Neural progenitor cell (in vitro differentiated cells): ENCODE measurements at regions not wholly inside any gene's neighbourhood (a gene's known extent, or its start where the extent isn't known, plus 50 kb on each side); places are given as distances from the start of the nearest gene placed in this dataset.

ENCODE experiments used
- DNase-seq: peaks from one replicate; pipeline ENCODE4 v3.0.0-alpha.2; 2016; ENCODE audit warnings: low spot score
- H2AFZ ChIP-seq: fragments of 200-600 bp; sonication (generic); replicated peaks from 2 replicates; pipeline ENCODE4 v1.6.1; 2016; ENCODE audit warnings: antibody characterized with exemption
- H3F3A ChIP-seq: fragments of 200-600 bp; sonication (generic); 2 replicates; pipeline ENCODE4 v1.6.1; 2016; ENCODE audit warnings: antibody characterized with exemption, low read depth
- H3K27ac ChIP-seq: fragments of 200-600 bp; sonication (generic); 2 replicates; pipeline ENCODE4 v1.5.1; 2016; ENCODE audit warnings: mild to moderate bottlenecking
- H3K27me3 ChIP-seq: fragments of 200-600 bp; sonication (generic); 2 replicates; pipeline ENCODE4 v1.6.1; 2016; ENCODE audit warnings: mild to moderate bottlenecking, moderate library complexity
- H3K36me3 ChIP-seq: fragments of 200-600 bp; sonication (generic); 2 replicates; pipeline ENCODE4 v1.5.1; 2016
- H3K4me1 ChIP-seq: fragments of 200-600 bp; sonication (generic); 2 replicates; pipeline ENCODE4 v1.6.1; 2016; ENCODE audit warnings: mixed run types
- H3K4me2 ChIP-seq: fragments of 200-600 bp; sonication (generic); 2 replicates; pipeline ENCODE4 v1.6.1; 2016
- H3K4me3 ChIP-seq: fragments of 200-600 bp; sonication (generic); 2 replicates; pipeline ENCODE4 v1.5.1; 2016
- H3K79me2 ChIP-seq: fragments of 200-600 bp; sonication (generic); 2 replicates; pipeline ENCODE4 v1.6.1; 2016; ENCODE audit warnings: low read depth
- H3K9ac ChIP-seq: fragments of 200-600 bp; sonication (generic); 2 replicates; pipeline ENCODE4 v1.6.1; 2016
- H3K9me3 ChIP-seq: fragments of 200-600 bp; sonication (generic); 2 replicates; pipeline ENCODE4 v1.5.1; 2016; ENCODE audit warnings: low read depth
- H4K20me1 ChIP-seq: fragments of 200-600 bp; sonication (generic); 2 replicates; pipeline ENCODE4 v1.6.1; 2016; ENCODE audit warnings: low read depth
- H3K27ac Mint-ChIP-seq: 3 replicates; pipeline ENCODE4 v1.8.0; 2021; ENCODE audit warnings: mixed read lengths
- H3K27me3 Mint-ChIP-seq: 2 replicates; pipeline ENCODE4 v1.8.0; 2022; ENCODE audit warnings: low read depth, mild to moderate bottlenecking, inconsistent platforms, moderate library complexity, mixed read lengths; ENCODE audit not compliant: insufficient read depth
- H3K36me3 Mint-ChIP-seq: 3 replicates; pipeline ENCODE4 v1.8.0; 2021; ENCODE audit warnings: mixed read lengths
- H3K4me1 Mint-ChIP-seq: 3 replicates; pipeline ENCODE4 v1.8.0; 2021; ENCODE audit warnings: mixed read lengths
- H3K4me3 Mint-ChIP-seq: 3 replicates; pipeline ENCODE4 v1.8.0; 2021; ENCODE audit warnings: mild to moderate bottlenecking, moderate library complexity, mixed read lengths
- H3K9me3 Mint-ChIP-seq: 3 replicates; pipeline ENCODE4 v1.8.0; 2020; ENCODE audit warnings: mixed read lengths
- EZH2 ChIP-seq: fragments of 200-600 bp; sonication (generic); IDR thresholded peaks from 2 replicates; pipeline ENCODE4 v1.6.1; 2017; ENCODE audit warnings: antibody characterized with exemption, mild to moderate bottlenecking, moderate library complexity
- EZH2phosphoT487 ChIP-seq: fragments of 200-600 bp; sonication (generic); IDR thresholded peaks from 2 replicates; pipeline ENCODE4 v1.6.1; 2017; ENCODE audit warnings: antibody characterized with exemption
- TF ChIP-seq, protein P1 (sequence below): fragments of 200-600 bp; sonication (generic); IDR thresholded peaks from 2 replicates; pipeline ENCODE4 v1.5.1; 2017; ENCODE audit warnings: antibody characterized with exemption, mild to moderate bottlenecking

DNA sequence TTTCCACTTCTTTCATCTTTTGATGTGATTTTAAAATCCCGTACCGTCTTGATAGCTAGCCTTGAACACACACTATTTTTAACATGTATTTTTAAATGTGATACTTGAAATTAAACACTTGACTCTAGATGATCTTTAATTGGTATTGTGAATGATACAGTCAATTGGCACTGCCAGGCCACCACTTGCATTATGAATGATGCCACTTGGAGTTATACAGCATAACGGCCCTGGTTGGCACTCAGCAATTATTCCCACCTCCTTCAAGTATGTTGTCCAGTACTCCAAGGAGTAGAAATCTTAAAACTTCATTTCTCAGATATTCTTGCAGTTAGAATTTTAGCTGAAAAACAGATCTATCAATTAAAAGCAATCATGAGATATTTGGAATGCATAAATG lies 62.9 kb downstream of the TENT5A start:
- H3K27ac Mint-ChIP-seq = no peak overlapping the region
- no peaks in the 10 kb centered on the region for H3F3A ChIP-seq
- H3K4me3 Mint-ChIP-seq = no peak overlapping the region
- H4K20me1 ChIP-seq = no peaks in the 10 kb centered on the region
- H3K36me3 ChIP-seq = no peaks in the 10 kb centered on the region
- H3K27me3 Mint-ChIP-seq = no peaks in the 10 kb centered on the region
- no peak overlapping the region for H2AFZ ChIP-seq
- H3K4me1 Mint-ChIP-seq = no peaks in the 10 kb centered on the region
- TF ChIP-seq, protein P1, sequence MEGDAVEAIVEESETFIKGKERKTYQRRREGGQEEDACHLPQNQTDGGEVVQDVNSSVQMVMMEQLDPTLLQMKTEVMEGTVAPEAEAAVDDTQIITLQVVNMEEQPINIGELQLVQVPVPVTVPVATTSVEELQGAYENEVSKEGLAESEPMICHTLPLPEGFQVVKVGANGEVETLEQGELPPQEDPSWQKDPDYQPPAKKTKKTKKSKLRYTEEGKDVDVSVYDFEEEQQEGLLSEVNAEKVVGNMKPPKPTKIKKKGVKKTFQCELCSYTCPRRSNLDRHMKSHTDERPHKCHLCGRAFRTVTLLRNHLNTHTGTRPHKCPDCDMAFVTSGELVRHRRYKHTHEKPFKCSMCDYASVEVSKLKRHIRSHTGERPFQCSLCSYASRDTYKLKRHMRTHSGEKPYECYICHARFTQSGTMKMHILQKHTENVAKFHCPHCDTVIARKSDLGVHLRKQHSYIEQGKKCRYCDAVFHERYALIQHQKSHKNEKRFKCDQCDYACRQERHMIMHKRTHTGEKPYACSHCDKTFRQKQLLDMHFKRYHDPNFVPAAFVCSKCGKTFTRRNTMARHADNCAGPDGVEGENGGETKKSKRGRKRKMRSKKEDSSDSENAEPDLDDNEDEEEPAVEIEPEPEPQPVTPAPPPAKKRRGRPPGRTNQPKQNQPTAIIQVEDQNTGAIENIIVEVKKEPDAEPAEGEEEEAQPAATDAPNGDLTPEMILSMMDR = no peak
- TF ChIP-seq EZH2 = no peak
- TF ChIP-seq EZH2phosphoT487 = no peak
- H3K27ac ChIP-seq = no peak overlapping the region
- H3K79me2 ChIP-seq = no peaks in the 10 kb centered on the region
- no peak overlapping the region for H3K4me3 ChIP-seq
- H3K36me3 Mint-ChIP-seq = no peaks in the 10 kb centered on the region
- H3K4me2 ChIP-seq = no peak overlapping the region
- no peaks in the 10 kb centered on the region for H3K9me3 ChIP-seq
- H3K27me3 ChIP-seq = no peaks in the 10 kb centered on the region
- no peaks in the 10 kb centered on the region for H3K9me3 Mint-ChIP-seq
- H3K9ac ChIP-seq = no peak overlapping the region
- H3K4me1 ChIP-seq = no peaks in the 10 kb centered on the region
- DNase-seq = no peak

DNA sequence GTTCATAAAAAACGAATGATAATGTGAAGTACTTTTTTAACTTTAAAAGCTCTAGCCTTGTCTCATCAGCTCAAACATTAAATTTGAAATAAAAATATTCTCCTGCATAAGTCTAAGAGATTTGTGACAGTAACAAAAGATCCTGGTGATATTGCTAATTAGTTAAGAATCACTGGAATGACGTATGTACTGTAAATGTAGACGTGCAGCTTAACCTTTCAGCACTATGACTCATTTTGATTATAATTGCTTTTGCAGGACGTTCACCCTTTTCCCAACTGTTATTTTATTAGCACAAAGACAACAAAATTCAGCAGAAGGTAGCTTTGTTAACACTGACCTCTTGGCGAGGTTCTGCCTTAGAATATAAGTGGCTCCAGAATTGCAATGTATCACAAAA lies 68.6 kb downstream of the TENT5A start:
- no peaks in the 10 kb centered on the region for H3K9me3 ChIP-seq
- Mint-ChIP-seq H3K4me1 (no peaks in the 10 kb centered on the region), H3K9me3 (peaks cover 2% of the 10 kb centered on the region), H3K36me3 (no peaks in the 10 kb centered on the region), H3K27ac (no peak overlapping the region), H3K4me3 (no peak overlapping the region), H3K27me3 (no peaks in the 10 kb centered on the region)
- no peaks in the 10 kb centered on the region for H3K36me3 ChIP-seq
- H3F3A ChIP-seq = no peaks in the 10 kb centered on the region
- no peaks in the 10 kb centered on the region for H3K4me1 ChIP-seq
- no peak overlapping the region for H3K9ac ChIP-seq
- no peaks in the 10 kb centered on the region for H4K20me1 ChIP-seq
- no peak overlapping the region for H3K27ac ChIP-seq
- no peak overlapping the region for H3K4me3 ChIP-seq
- no peak overlapping the region for H2AFZ ChIP-seq
- no peak overlapping the region for H3K4me2 ChIP-seq
- H3K79me2 ChIP-seq = no peaks in the 10 kb centered on the region
- TF ChIP-seq, protein P1 = no peak
- no peak for DNase-seq
- H3K27me3 ChIP-seq = no peaks in the 10 kb centered on the region

DNA sequence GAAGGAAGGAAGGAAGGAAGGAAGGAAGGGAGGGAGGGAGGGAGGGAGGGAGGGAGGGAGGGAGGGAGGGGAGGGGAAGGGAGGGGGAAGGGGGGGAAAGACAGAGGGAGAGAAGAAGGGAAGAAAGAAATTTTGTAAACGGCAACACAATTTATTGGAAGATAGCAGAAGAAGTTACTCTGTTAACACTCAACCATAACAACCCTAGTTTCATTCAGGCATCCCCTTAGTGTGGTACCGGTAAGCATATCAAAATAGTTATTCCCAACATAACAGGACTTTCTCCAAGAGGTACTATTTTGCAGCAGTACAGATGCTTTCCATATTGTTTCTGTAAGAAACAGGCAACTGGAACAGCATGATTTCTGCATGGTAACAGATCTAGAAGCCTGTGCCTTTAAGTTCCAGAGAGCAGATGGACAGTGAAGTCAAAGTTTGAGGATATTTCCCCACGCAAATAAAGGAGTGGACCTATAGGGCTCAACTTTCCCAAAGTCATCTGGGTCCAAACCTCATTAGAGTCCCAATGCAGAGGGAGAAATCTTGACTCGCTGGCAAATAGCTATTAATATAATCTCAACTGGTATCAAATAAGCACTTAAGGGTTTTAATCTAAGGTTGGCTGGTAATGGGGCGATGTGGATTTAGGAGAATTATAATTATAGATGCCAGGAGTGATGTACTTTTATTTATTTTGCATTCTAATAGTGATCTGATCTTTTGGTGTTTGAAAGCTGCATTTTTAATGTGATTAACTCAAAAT lies 69.4 kb downstream of the TENT5A start:
- H3K4me1 Mint-ChIP-seq = no peaks in the 10 kb centered on the region
- TF ChIP-seq EZH2 = no peak
- no peak for TF ChIP-seq EZH2phosphoT487
- TF ChIP-seq, protein P1 = no peak
- Histone ChIP-seq H3K4me1 (no peaks in the 10 kb centered on the region), H3K36me3 (no peaks in the 10 kb centered on the region), H3K79me2 (no peaks in the 10 kb centered on the region), H3K4me2 (no peak overlapping the region), H4K20me1 (no peaks in the 10 kb centered on the region), H3K4me3 (no peak overlapping the region), H3F3A (no peaks in the 10 kb centered on the region), H3K9ac (no peak overlapping the region), H3K27ac (no peak overlapping the region), H3K9me3 (no peaks in the 10 kb centered on the region), H3K27me3 (no peaks in the 10 kb centered on the region), H2AFZ (no peak overlapping the region)
- no peak overlapping the region for H3K27ac Mint-ChIP-seq
- peaks cover 2% of the 10 kb centered on the region for H3K9me3 Mint-ChIP-seq
- no peaks in the 10 kb centered on the region for H3K36me3 Mint-ChIP-seq
- H3K4me3 Mint-ChIP-seq = no peak overlapping the region
- DNase-seq = no peak
- H3K27me3 Mint-ChIP-seq = no peaks in the 10 kb centered on the region
